ENCODE measurements at regions not wholly inside any gene's neighbourhood (a gene's known extent, or its start where the extent isn't known, plus 50 kb on each side); places are given as distances from the start of the nearest gene placed in this dataset.

- CTCF ChIA-PET, result interaction anchor here (1.0 kb wide), 1 partner anchor 8 kb away, joined by 3 read pairs; no protein-coding TSS in a partner anchor
- no peak for DNase-seq (ENCODE audit: extremely low spot score)
Measured at GRCh38 chr12:13719986-13720385, 261.4 kb downstream of the GRIN2B start.

GRCh38 chr12:13718271-13718670 lies 263.1 kb downstream of the GRIN2B start:
- CTCF ChIA-PET, result interaction anchor here (0.8 kb wide), 1 partner anchor 9 kb away, joined by 3 read pairs; no protein-coding TSS in a partner anchor
- DNase-seq (ENCODE audit: extremely low spot score), result no peak
- no peak for TF ChIP-seq CTCF (IDR thresholded peaks at IDR 0.05; ENCODE audit: control extremely low read depth, extremely low read depth, low read depth, missing control alignments)
- POLR2A ChIA-PET, result no interaction called here

More at GRCh38 chr12:13719986-13720385, 261.4 kb downstream of the GRIN2B start:
- TF ChIP-seq CTCF (IDR thresholded peaks at IDR 0.05; ENCODE audit: control extremely low read depth, extremely low read depth, low read depth, missing control alignments), result no peak
- POLR2A ChIA-PET, result no interaction called here

GRCh38 chr12:13716119-13716518 lies 265.3 kb downstream of the GRIN2B start:
- TF ChIP-seq CTCF (IDR thresholded peaks at IDR 0.05; ENCODE audit: control extremely low read depth, extremely low read depth, low read depth, missing control alignments), result no peak
- no peak for DNase-seq (ENCODE audit: extremely low spot score)
- CTCF ChIA-PET, result no interaction called here
- POLR2A ChIA-PET, result no interaction called here

GRCh38 chr12:13713556-13714410 lies 267.6 kb downstream of the GRIN2B start:
- ChIA-PET POLR2A (no interaction called here), CTCF (interaction anchor here (1.3 kb wide), 1 partner anchor 19 kb away, joined by 3 read pairs; no protein-coding TSS in a partner anchor)
- no peak for DNase-seq (ENCODE audit: extremely low spot score)
- TF ChIP-seq CTCF (IDR thresholded peaks at IDR 0.05; ENCODE audit: control extremely low read depth, extremely low read depth, low read depth, missing control alignments), result no peak

GRCh38 chr12:13707829-13708228 lies 273.6 kb downstream of the GRIN2B start:
- ChIA-PET POLR2A (no interaction called here), CTCF (interaction anchor here (1.5 kb wide), 1 partner anchor 11 kb away, joined by 4 read pairs; no protein-coding TSS in a partner anchor)
- no peak for TF ChIP-seq CTCF (IDR thresholded peaks at IDR 0.05; ENCODE audit: control extremely low read depth, extremely low read depth, low read depth, missing control alignments)
- no peak for DNase-seq (ENCODE audit: extremely low spot score)

- TF ChIP-seq CTCF (IDR thresholded peaks at IDR 0.05; ENCODE audit: control extremely low read depth, extremely low read depth, low read depth, missing control alignments), result no peak
- CTCF ChIA-PET, result interaction anchor here (1.2 to 1.6 kb wide), 2 partner anchors 9 to 22 kb away, joined by 3 read pairs; no protein-coding TSS in a partner anchor
- POLR2A ChIA-PET, result no interaction called here
- DNase-seq (ENCODE audit: extremely low spot score), result no peak
Measured at GRCh38 chr12:13702381-13702780, 279.0 kb downstream of the GRIN2B start.

Data from GM10248 (cell line).